GM23338 (cell line): ENCODE measurements at regions not wholly inside any gene's neighbourhood (a gene's known extent, or its start where the extent isn't known, plus 50 kb on each side); places are given as distances from the start of the nearest gene placed in this dataset.

ENCODE experiments used
- ATAC-seq: fragments of 200-7000 bp; cut with Tn5 transposase; 3 replicates; pipeline ENCODE4 v1.9.1; 2020
- DNase-seq: peaks from one replicate; pipeline ENCODE4 v3.0.0-alpha.2; 2015; ENCODE audit warnings: low spot score
- H2AFZ ChIP-seq: fragments of 200-600 bp; sonication (generic); 2 replicates; pipeline ENCODE4 v1.8.0; 2016; ENCODE audit warnings: antibody characterized with exemption, mild to moderate bottlenecking, moderate library complexity
- H3F3A ChIP-seq: fragments of 200-600 bp; sonication (generic); replicated peaks from 2 replicates; pipeline ENCODE4 v1.8.0; 2017; ENCODE audit warnings: antibody characterized with exemption, mixed run types, low read depth
- H3K27ac ChIP-seq: fragments of 200-600 bp; sonication (generic); 2 replicates; pipeline ENCODE4 v1.6.1; 2016; ENCODE audit warnings: low read depth
- H3K27me3 ChIP-seq: fragments of 200-600 bp; sonication (generic); 2 replicates; pipeline ENCODE4 v1.8.0; 2016; ENCODE audit warnings: mild to moderate bottlenecking, mixed run types, moderate library complexity; ENCODE audit not compliant: insufficient read depth
- H3K36me3 ChIP-seq: fragments of 200-600 bp; sonication (generic); 2 replicates; pipeline ENCODE4 v1.8.0; 2016; ENCODE audit warnings: mild to moderate bottlenecking; ENCODE audit not compliant: insufficient read depth
- H3K4me1 ChIP-seq: fragments of 200-600 bp; sonication (generic); 2 replicates; pipeline ENCODE4 v1.8.0; 2016; ENCODE audit warnings: mild to moderate bottlenecking, moderate library complexity; ENCODE audit not compliant: insufficient read depth
- H3K4me2 ChIP-seq: fragments of 200-600 bp; sonication (generic); 2 replicates; pipeline ENCODE4 v1.7.1; 2017; ENCODE audit warnings: mixed run types
- H3K4me3 ChIP-seq: fragments of 200-600 bp; sonication (generic); 2 replicates; pipeline ENCODE4 v1.6.1; 2016; ENCODE audit warnings: mixed run types
- H3K79me2 ChIP-seq: fragments of 200-600 bp; sonication (generic); replicated peaks from 2 replicates; pipeline ENCODE4 v1.8.0; 2017; ENCODE audit warnings: mild to moderate bottlenecking; ENCODE audit not compliant: insufficient read depth
- H3K9me2 ChIP-seq: fragments of 200-600 bp; sonication (generic); 2 replicates; pipeline ENCODE4 v1.8.0; 2017; ENCODE audit not compliant: insufficient read depth
- H4K20me1 ChIP-seq: fragments of 200-600 bp; sonication (generic); replicated peaks from 2 replicates; pipeline ENCODE4 v1.8.0; 2017; ENCODE audit warnings: mild to moderate bottlenecking; ENCODE audit not compliant: insufficient read depth
- H3K27ac Mint-ChIP-seq: 2 replicates; pipeline ENCODE4 v1.8.0; 2020; ENCODE audit warnings: inconsistent platforms, mild to moderate bottlenecking, moderate library complexity, mixed read lengths
- H3K27me3 Mint-ChIP-seq: 3 replicates; pipeline ENCODE4 v1.8.0; 2022; ENCODE audit warnings: low read depth, mild to moderate bottlenecking, moderate library complexity, mixed read lengths, inconsistent platforms; ENCODE audit not compliant: insufficient read depth, poor library complexity
- H3K36me3 Mint-ChIP-seq: 3 replicates; pipeline ENCODE4 v1.8.0; 2021; ENCODE audit warnings: low read depth, mild to moderate bottlenecking, inconsistent platforms, moderate library complexity, mixed read lengths
- H3K4me1 Mint-ChIP-seq: 3 replicates; pipeline ENCODE4 v1.8.0; 2020; ENCODE audit warnings: mild to moderate bottlenecking, inconsistent platforms, mixed read lengths
- H3K4me3 Mint-ChIP-seq: 3 replicates; pipeline ENCODE4 v1.8.0; 2021; ENCODE audit warnings: moderate library complexity, mild to moderate bottlenecking, inconsistent platforms, mixed read lengths
- H3K9me3 Mint-ChIP-seq: 3 replicates; pipeline ENCODE4 v1.8.0; 2020; ENCODE audit warnings: moderate library complexity, mild to moderate bottlenecking, inconsistent platforms, mixed read lengths
- CREB1 ChIP-seq: fragments of 250-450 bp; sonication (Bioruptor Pico); IDR thresholded peaks from 2 replicates; pipeline ENCODE4 v1.5.0; 2020; ENCODE audit warnings: low read depth, mild to moderate bottlenecking, moderate library complexity
- CTCF ChIP-seq, 2 experiments: fragments of 200-600 bp in 1 of 2; sonication (generic) in 1 of 2; conservative IDR thresholded peaks; 2 replicates each; pipeline versions ENCODE4 v1.5.1 to v1.6.1; 2016 to 2017; ENCODE audit warnings: antibody characterized with exemption in 2 of 2, low read depth in 2 of 2, mild to moderate bottlenecking in 2 of 2, moderate library complexity in 1 of 2
- ETS1 ChIP-seq: IDR thresholded peaks from 2 replicates; pipeline ENCODE4 v1.6.1; 2016; ENCODE audit warnings: antibody characterized with exemption
- EZH2 ChIP-seq: fragments of 200-600 bp; sonication (generic); IDR thresholded peaks from one replicate; pipeline ENCODE4 v1.8.0; 2017; ENCODE audit warnings: antibody characterized with exemption, mild to moderate bottlenecking, low read depth; ENCODE audit not compliant: unreplicated experiment
- EZH2phosphoT487 ChIP-seq: fragments of 200-600 bp; sonication (generic); IDR thresholded peaks from one replicate; pipeline ENCODE4 v1.8.1; 2018; ENCODE audit warnings: antibody characterized with exemption; ENCODE audit not compliant: unreplicated experiment
- JUNB ChIP-seq: IDR thresholded peaks from one replicate; pipeline ENCODE4 v1.6.1; 2016; ENCODE audit warnings: antibody characterized with exemption; ENCODE audit not compliant: unreplicated experiment
- NANOG ChIP-seq: IDR thresholded peaks from 2 replicates; pipeline ENCODE4 v1.6.1; 2016; ENCODE audit warnings: antibody characterized with exemption, borderline replicate concordance
- POLR2AphosphoS5 ChIP-seq: IDR thresholded peaks from 2 replicates; pipeline ENCODE4 v1.6.1; 2016; ENCODE audit warnings: antibody characterized with exemption, low read depth
- REST ChIP-seq: IDR thresholded peaks from one replicate; pipeline ENCODE4 v1.6.1; 2018; ENCODE audit warnings: antibody characterized with exemption; ENCODE audit not compliant: unreplicated experiment
- STAT1 ChIP-seq: IDR thresholded peaks from one replicate; pipeline ENCODE4 v1.6.1; 2016; ENCODE audit warnings: antibody characterized with exemption; ENCODE audit not compliant: unreplicated experiment
- ZNF114 ChIP-seq: fragments of 250-450 bp; sonication (Bioruptor Pico); IDR thresholded peaks from 2 replicates; pipeline ENCODE4 v1.5.0; 2020; ENCODE audit warnings: mild to moderate bottlenecking, moderate library complexity
- ZNF331 ChIP-seq: fragments of 250-450 bp; sonication (Bioruptor Pico); IDR thresholded peaks from 2 replicates; pipeline ENCODE4 v1.5.0; 2020; ENCODE audit warnings: low read depth, mild to moderate bottlenecking, moderate library complexity
- ZNF462 ChIP-seq: fragments of 250-450 bp; sonication (Bioruptor Pico); IDR thresholded peaks from 2 replicates; pipeline ENCODE4 v1.5.0; 2020; ENCODE audit warnings: mild to moderate bottlenecking, moderate library complexity

GRCh38 chr18:8928847-8929780 is 173.4 kb upstream of the NDUFV2 start:
- H3K79me2 ChIP-seq = no peaks in the 10 kb centered on the region
- H2AFZ ChIP-seq = no peak overlapping the region
- DNase-seq = no peak
- Mint-ChIP-seq H3K27me3 (no peaks in the 10 kb centered on the region), H3K4me1 (peaks cover 19% of the 10 kb centered on the region), H3K36me3 (peaks cover 60% of the 10 kb centered on the region), H3K4me3 (no peak overlapping the region), H3K27ac (no peak overlapping the region), H3K9me3 (peaks cover 76% of the 10 kb centered on the region)
- no peaks in the 10 kb centered on the region for H3K27me3 ChIP-seq
- H4K20me1 ChIP-seq = no peaks in the 10 kb centered on the region
- H3K4me2 ChIP-seq = no peak overlapping the region
- no peak overlapping the region for H3K4me3 ChIP-seq
- H3K36me3 ChIP-seq = peaks cover 29% of the 10 kb centered on the region
- H3K4me1 ChIP-seq = peaks cover 22% of the 10 kb centered on the region
- peaks cover 5% of the 10 kb centered on the region for H3F3A ChIP-seq
- H3K27ac ChIP-seq = no peak overlapping the region
- ATAC-seq = no peak
- peaks cover 19% of the 10 kb centered on the region for H3K9me2 ChIP-seq
- TF ChIP-seq STAT1 (no peak), NANOG (no peak), CREB1 (CRISPR knock-in tag) (no peak), POLR2AphosphoS5 (no peak), ETS1 (no peak), REST (no peak), EZH2 (no peak), JUNB (no peak), ZNF331 (CRISPR knock-in tag) (no peak), ZNF114 (CRISPR knock-in tag) (no peak), EZH2phosphoT487 (no peak), CTCF (conservative IDR thresholded peaks at IDR 0.05; ENCODE audit: low read depth in 2 of 2) (no peak), ZNF462 (CRISPR knock-in tag) (no peak)
